ENCODE measurements at regions not wholly inside any gene's neighbourhood (a gene's known extent, or its start where the extent isn't known, plus 50 kb on each side); places are given as distances from the start of the nearest gene placed in this dataset.

- no peak for TF ChIP-seq JUN (IDR thresholded peaks at IDR 0.05; ENCODE audit: borderline replicate concordance, insufficient read depth, insufficient read length, low read depth)
- no peak for TF ChIP-seq POLR2AphosphoS5 (IDR thresholded peaks at IDR 0.05; ENCODE audit: insufficient read depth, low read depth, low read length)
- TF ChIP-seq POLR2A (IDR thresholded peaks at IDR 0.05; ENCODE audit: low read depth, low read length): no peak
- TF ChIP-seq CTCF (IDR thresholded peaks at IDR 0.05; ENCODE audit: extremely low read depth in 1 of 2, insufficient read depth in 1 of 2, low read depth in 1 of 2, low read length in 2 of 2): no peak
- no peak for TF ChIP-seq EZH2 (IDR thresholded peaks at IDR 0.05; ENCODE audit: borderline replicate concordance, low read depth, low read length, severe bottlenecking)
These were observed 153.2 kb upstream of the FBXL7 start for GRCh38 chr5:15346738-15347137.

Measured in endothelial cell of umbilical vein (primary cell).